ENCODE measurements at regions not wholly inside any gene's neighbourhood (a gene's known extent, or its start where the extent isn't known, plus 50 kb on each side); places are given as distances from the start of the nearest gene placed in this dataset.

GRCh38 chr12:78316136-78316535 lies 485.4 kb downstream of the NAV3 start:
- TF ChIP-seq CTCF (IDR thresholded peaks at IDR 0.05) (no peak), EP300 (IDR thresholded peaks at IDR 0.05) (no peak)

All from suprapubic skin (tissue), 3 donors.